ENCODE measurements at regions not wholly inside any gene's neighbourhood (a gene's known extent, or its start where the extent isn't known, plus 50 kb on each side); places are given as distances from the start of the nearest gene placed in this dataset.
"Not testable (repeated sequence)": the region's sequence is repeated elsewhere in the genome, so short reads cannot be mapped to it uniquely, and the experiment has no call there.

- no peak for TF ChIP-seq CTCF (IDR thresholded peaks at IDR 0.05; ENCODE audit: insufficient read depth, low read length, poor library complexity, severe bottlenecking)
- no peaks in the 10 kb centered on the region for H3K27me3 ChIP-seq (ENCODE audit: control insufficient read depth, insufficient read depth, low read length)
- H3K4me3 ChIP-seq (ENCODE audit: low read depth, low read length), result no peak overlapping the region
- H3K36me3 ChIP-seq (ENCODE audit: control insufficient read depth, insufficient read depth, low read length), result no peaks in the 10 kb centered on the region
- DNase-seq (ENCODE audit: low read depth), result no peak
Observed at GRCh38 chr2:88999365-88999764, 307.9 kb downstream of the RPIA start.

- H3K4me3 ChIP-seq (ENCODE audit: low read depth, low read length), result no peak overlapping the region
- TF ChIP-seq CTCF (IDR thresholded peaks at IDR 0.05; ENCODE audit: insufficient read depth, low read length, poor library complexity, severe bottlenecking), result no peak
- DNase-seq (ENCODE audit: low read depth), result no peak
- H3K27me3 ChIP-seq (ENCODE audit: control insufficient read depth, insufficient read depth, low read length), result no peaks in the 10 kb centered on the region
- no peaks in the 10 kb centered on the region for H3K36me3 ChIP-seq (ENCODE audit: control insufficient read depth, insufficient read depth, low read length)
Observed at GRCh38 chr2:89000235-89000634, 308.8 kb downstream of the RPIA start.

GRCh38 chr2:89004238-89004637 is 312.8 kb downstream of the RPIA start:
- H3K36me3 ChIP-seq (ENCODE audit: control insufficient read depth, insufficient read depth, low read length); H3K4me3 ChIP-seq (ENCODE audit: low read depth, low read length); H3K27me3 ChIP-seq (ENCODE audit: control insufficient read depth, insufficient read depth, low read length); DNase-seq (ENCODE audit: low read depth): not testable (repeated sequence)

- not testable (repeated sequence) for H3K4me3 ChIP-seq (ENCODE audit: low read depth, low read length); H3K36me3 ChIP-seq (ENCODE audit: control insufficient read depth, insufficient read depth, low read length); H3K27me3 ChIP-seq (ENCODE audit: control insufficient read depth, insufficient read depth, low read length); DNase-seq (ENCODE audit: low read depth)
Observed at GRCh38 chr2:89020566-89020965, 329.1 kb downstream of the RPIA start.

- not testable (repeated sequence) for H3K36me3 ChIP-seq (ENCODE audit: control insufficient read depth, insufficient read depth, low read length); H3K4me3 ChIP-seq (ENCODE audit: low read depth, low read length); DNase-seq (ENCODE audit: low read depth); H3K27me3 ChIP-seq (ENCODE audit: control insufficient read depth, insufficient read depth, low read length)
Observed at GRCh38 chr2:89026296-89026695, 334.8 kb downstream of the RPIA start.

GRCh38 chr2:89027115-89027514 is 335.6 kb downstream of the RPIA start:
- H3K4me3 ChIP-seq (ENCODE audit: low read depth, low read length); H3K36me3 ChIP-seq (ENCODE audit: control insufficient read depth, insufficient read depth, low read length); H3K27me3 ChIP-seq (ENCODE audit: control insufficient read depth, insufficient read depth, low read length); DNase-seq (ENCODE audit: low read depth): not testable (repeated sequence)

- H3K4me3 ChIP-seq (ENCODE audit: low read depth, low read length); DNase-seq (ENCODE audit: low read depth); H3K27me3 ChIP-seq (ENCODE audit: control insufficient read depth, insufficient read depth, low read length); H3K36me3 ChIP-seq (ENCODE audit: control insufficient read depth, insufficient read depth, low read length): not testable (repeated sequence)
Observed at GRCh38 chr2:89027536-89027935, 336.1 kb downstream of the RPIA start.

GRCh38 chr2:89029257-89029656 is 337.8 kb downstream of the RPIA start:
- not testable (repeated sequence) for H3K36me3 ChIP-seq (ENCODE audit: control insufficient read depth, insufficient read depth, low read length); DNase-seq (ENCODE audit: low read depth); H3K4me3 ChIP-seq (ENCODE audit: low read depth, low read length); H3K27me3 ChIP-seq (ENCODE audit: control insufficient read depth, insufficient read depth, low read length)

- TF ChIP-seq CTCF (IDR thresholded peaks at IDR 0.05; ENCODE audit: insufficient read depth, low read length, poor library complexity, severe bottlenecking), result peak; percentile 30
- DNase-seq (ENCODE audit: low read depth); H3K4me3 ChIP-seq (ENCODE audit: low read depth, low read length); H3K27me3 ChIP-seq (ENCODE audit: control insufficient read depth, insufficient read depth, low read length); H3K36me3 ChIP-seq (ENCODE audit: control insufficient read depth, insufficient read depth, low read length): not testable (repeated sequence)
Observed at GRCh38 chr2:89048138-89049066, 356.9 kb downstream of the RPIA start.

- DNase-seq (ENCODE audit: low read depth); H3K4me3 ChIP-seq (ENCODE audit: low read depth, low read length); H3K27me3 ChIP-seq (ENCODE audit: control insufficient read depth, insufficient read depth, low read length); H3K36me3 ChIP-seq (ENCODE audit: control insufficient read depth, insufficient read depth, low read length): not testable (repeated sequence)
Observed at GRCh38 chr2:89058616-89059015, 367.1 kb downstream of the RPIA start.

- not testable (repeated sequence) for H3K36me3 ChIP-seq (ENCODE audit: control insufficient read depth, insufficient read depth, low read length); H3K27me3 ChIP-seq (ENCODE audit: control insufficient read depth, insufficient read depth, low read length); DNase-seq (ENCODE audit: low read depth); H3K4me3 ChIP-seq (ENCODE audit: low read depth, low read length)
Observed at GRCh38 chr2:89061174-89061573, 369.7 kb downstream of the RPIA start.

GRCh38 chr2:89076771-89077170 is 385.3 kb downstream of the RPIA start:
- H3K36me3 ChIP-seq (ENCODE audit: control insufficient read depth, insufficient read depth, low read length); DNase-seq (ENCODE audit: low read depth); H3K4me3 ChIP-seq (ENCODE audit: low read depth, low read length); H3K27me3 ChIP-seq (ENCODE audit: control insufficient read depth, insufficient read depth, low read length): not testable (repeated sequence)

Data from kidney epithelial cell (primary cell).